ENCODE measurements at regions not wholly inside any gene's neighbourhood (a gene's known extent, or its start where the extent isn't known, plus 50 kb on each side); places are given as distances from the start of the nearest gene placed in this dataset.
"Not testable (repeated sequence)": the region's sequence is repeated elsewhere in the genome, so short reads cannot be mapped to it uniquely, and the experiment has no call there.

- H3K9me3 ChIP-seq (ENCODE audit: control insufficient read depth, low read length), result no peaks in the 10 kb centered on the region
- intact Hi-C loops (cut with DNase I), result no loop called here
Measured at GRCh38 chr15:94857466-94857865, 626.1 kb downstream of the MCTP2 start.

DNA sequence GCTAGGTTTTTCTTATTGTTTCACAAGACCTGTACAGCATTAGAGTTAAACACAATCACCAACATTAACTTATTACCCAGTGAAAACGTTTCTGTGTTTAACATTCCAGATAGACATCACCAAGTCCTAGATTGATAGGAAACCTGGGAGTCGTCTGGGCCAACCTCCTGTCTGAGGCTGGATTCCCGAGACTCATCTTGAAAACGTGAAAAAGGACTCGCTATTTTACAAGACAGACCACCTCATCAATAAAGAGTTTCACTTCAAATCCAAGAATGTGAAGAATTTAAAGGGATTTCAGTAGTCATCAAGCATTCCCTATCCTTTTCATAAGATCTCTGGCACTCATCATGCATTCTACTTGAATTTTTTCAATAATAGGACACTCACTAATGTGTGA, 626.6 kb downstream of the MCTP2 start:
- H3K27ac ChIP-seq (ENCODE audit: low read depth in 1 of 2, low read length in 2 of 2), result no peak overlapping the region
- ATAC-seq (ENCODE audit: low FRiP score) (no peak), DNase-seq (no peak)
- H3K36me3 ChIP-seq (ENCODE audit: control insufficient read depth in 1 of 2, insufficient read depth in 2 of 2, low read length in 1 of 2), result no peaks in the 10 kb centered on the region
- WGBS, 2 donors, result 30 to 52% methylated on average over 5 of the region's 5 CpGs
- H3K27me3 ChIP-seq (ENCODE audit: control insufficient read depth in 1 of 2, insufficient read depth in 2 of 2, low read length in 1 of 2), result no peaks in the 10 kb centered on the region
- no peaks in the 10 kb centered on the region for H3K9me3 ChIP-seq (ENCODE audit: control insufficient read depth, low read length)
- intact Hi-C loops (cut with DNase I), result no loop called here
- H3K4me1 ChIP-seq (ENCODE audit: control insufficient read depth in 1 of 2, insufficient read depth in 2 of 2, low read length in 2 of 2), result no peaks in the 10 kb centered on the region
- no peak overlapping the region for H3K4me3 ChIP-seq (ENCODE audit: low read length in 2 of 2)

More at GRCh38 chr15:94857466-94857865, 626.1 kb downstream of the MCTP2 start:
- 87 to 99% methylated on average over 4 of the region's 4 CpGs for WGBS, 2 donors
- DNase-seq (no peak), ATAC-seq (ENCODE audit: low FRiP score) (no peak)
- no peak overlapping the region for H3K27ac ChIP-seq (ENCODE audit: low read depth in 1 of 2, low read length in 2 of 2)
- H3K27me3 ChIP-seq (ENCODE audit: control insufficient read depth in 1 of 2, insufficient read depth in 2 of 2, low read length in 1 of 2), result no peaks in the 10 kb centered on the region
- no peaks in the 10 kb centered on the region for H3K4me1 ChIP-seq (ENCODE audit: control insufficient read depth in 1 of 2, insufficient read depth in 2 of 2, low read length in 2 of 2)
- no peak overlapping the region for H3K4me3 ChIP-seq (ENCODE audit: low read length in 2 of 2)
- no peaks in the 10 kb centered on the region for H3K36me3 ChIP-seq (ENCODE audit: control insufficient read depth in 1 of 2, insufficient read depth in 2 of 2, low read length in 1 of 2)

DNA sequence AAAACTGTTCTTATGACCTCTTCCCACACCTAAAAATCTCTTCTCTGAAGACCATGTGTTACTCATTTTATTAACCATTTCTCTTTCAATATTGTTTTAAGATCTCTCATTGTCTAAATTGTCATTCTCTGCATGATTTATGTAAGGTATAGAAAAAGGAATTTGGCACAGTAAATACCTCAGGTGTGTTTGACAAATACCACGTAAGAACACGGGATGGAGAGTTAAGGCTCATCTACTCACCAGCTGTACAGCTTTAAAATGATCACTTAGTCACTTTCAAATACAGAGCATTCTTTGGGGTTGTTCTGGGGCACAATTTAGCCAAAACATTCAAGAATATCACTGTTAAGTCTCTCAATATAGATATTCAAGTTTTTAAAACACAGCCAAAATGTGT, 627.1 kb downstream of the MCTP2 start:
- intact Hi-C loops (cut with DNase I), result no loop called here
- no peak overlapping the region for H3K4me3 ChIP-seq (ENCODE audit: low read length in 2 of 2)
- 51 to 65% methylated on average over 2 of the region's 2 CpGs for WGBS, 2 donors

GRCh38 chr15:94858920-94859319, 627.6 kb downstream of the MCTP2 start:
- no peaks in the 10 kb centered on the region for H3K27me3 ChIP-seq (ENCODE audit: control insufficient read depth in 1 of 2, insufficient read depth in 2 of 2, low read length in 1 of 2)
- no peaks in the 10 kb centered on the region for H3K36me3 ChIP-seq (ENCODE audit: control insufficient read depth in 1 of 2, insufficient read depth in 2 of 2, low read length in 1 of 2)
- no peak overlapping the region for H3K27ac ChIP-seq (ENCODE audit: low read depth in 1 of 2, low read length in 2 of 2)
- ATAC-seq (ENCODE audit: low FRiP score) (no peak), DNase-seq (no peak)
- no peaks in the 10 kb centered on the region for H3K9me3 ChIP-seq (ENCODE audit: control insufficient read depth, low read length)
- intact Hi-C loops (cut with DNase I), result no loop called here
- H3K4me3 ChIP-seq (ENCODE audit: low read length in 2 of 2), result no peak overlapping the region
- no peaks in the 10 kb centered on the region for H3K4me1 ChIP-seq (ENCODE audit: control insufficient read depth in 1 of 2, insufficient read depth in 2 of 2, low read length in 2 of 2)

More for the DNA sequence above, 627.1 kb downstream of the MCTP2 start:
- DNase-seq (no peak), ATAC-seq (ENCODE audit: low FRiP score) (no peak)
- no peaks in the 10 kb centered on the region for H3K36me3 ChIP-seq (ENCODE audit: control insufficient read depth in 1 of 2, insufficient read depth in 2 of 2, low read length in 1 of 2)
- no peak overlapping the region for H3K27ac ChIP-seq (ENCODE audit: low read depth in 1 of 2, low read length in 2 of 2)
- no peaks in the 10 kb centered on the region for H3K9me3 ChIP-seq (ENCODE audit: control insufficient read depth, low read length)
- H3K27me3 ChIP-seq (ENCODE audit: control insufficient read depth in 1 of 2, insufficient read depth in 2 of 2, low read length in 1 of 2), result no peaks in the 10 kb centered on the region
- H3K4me1 ChIP-seq (ENCODE audit: control insufficient read depth in 1 of 2, insufficient read depth in 2 of 2, low read length in 2 of 2), result no peaks in the 10 kb centered on the region

DNA sequence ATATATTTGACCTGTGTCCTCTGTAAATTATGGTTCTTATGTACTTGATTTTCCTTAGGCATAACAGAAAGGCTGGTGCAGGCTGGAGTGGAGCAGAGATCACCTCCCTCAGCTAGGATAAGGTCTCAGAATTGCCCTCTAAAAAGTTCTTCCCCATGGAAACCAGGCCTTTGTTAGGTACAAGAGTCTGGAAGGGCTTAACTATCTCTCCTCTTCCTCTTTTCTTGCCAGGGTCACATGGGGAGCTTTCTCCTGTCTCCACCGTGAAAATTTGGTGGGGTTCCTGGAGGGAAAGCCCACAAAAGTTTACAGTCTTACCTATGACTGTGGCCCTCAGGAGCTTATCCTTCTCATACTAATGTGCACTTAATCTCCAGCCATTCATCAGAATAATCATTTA, 633.2 kb downstream of the MCTP2 start:
- DNase-seq, result no peak
- no peaks in the 10 kb centered on the region for H3K4me1 ChIP-seq (ENCODE audit: control insufficient read depth in 1 of 2, insufficient read depth in 2 of 2, low read length in 2 of 2)
- no peaks in the 10 kb centered on the region for H3K9me3 ChIP-seq (ENCODE audit: control insufficient read depth, low read length)
- no peak overlapping the region for H3K4me3 ChIP-seq (ENCODE audit: low read length in 2 of 2)
- 76 to 85% methylated on average over 1 of the region's 1 CpG for whole genome bisulfite sequencing, 2 donors
- H3K27me3 ChIP-seq (ENCODE audit: control insufficient read depth in 1 of 2, insufficient read depth in 2 of 2, low read length in 1 of 2), result peaks cover 0 to 1% of the 10 kb centered on the region in 2 donors
- intact Hi-C loops (cut with DNase I), result no loop called here
- no peak overlapping the region for H3K27ac ChIP-seq (ENCODE audit: low read depth in 1 of 2, low read length in 2 of 2)
- H3K36me3 ChIP-seq (ENCODE audit: control insufficient read depth in 1 of 2, insufficient read depth in 2 of 2, low read length in 1 of 2), result no peaks in the 10 kb centered on the region
- no peak for ATAC-seq (ENCODE audit: low FRiP score)

DNA sequence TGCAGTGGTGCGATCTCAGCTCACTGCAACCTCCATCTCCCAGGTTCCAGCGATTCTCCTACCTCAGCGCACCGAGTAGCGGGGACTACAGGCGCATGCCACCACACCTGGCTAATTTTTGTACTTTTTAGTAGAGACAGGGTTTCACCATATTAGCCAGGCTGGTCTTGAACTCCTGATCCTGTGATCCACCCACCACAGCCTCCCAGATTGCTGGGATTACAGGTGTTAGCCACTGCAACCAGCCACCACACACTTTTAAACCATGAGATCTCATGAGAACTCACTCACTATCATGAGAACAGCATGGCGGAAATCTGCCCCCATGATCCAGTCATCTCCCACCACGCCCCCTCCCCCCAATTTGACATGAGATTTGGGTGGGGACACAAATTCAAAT, 636.9 kb downstream of the MCTP2 start:
- H3K27me3 ChIP-seq (ENCODE audit: control insufficient read depth in 1 of 2, insufficient read depth in 2 of 2, low read length in 1 of 2); intact Hi-C loops (cut with DNase I); ATAC-seq (ENCODE audit: low FRiP score); DNase-seq; H3K36me3 ChIP-seq (ENCODE audit: control insufficient read depth in 1 of 2, insufficient read depth in 2 of 2, low read length in 1 of 2); H3K4me1 ChIP-seq (ENCODE audit: control insufficient read depth in 1 of 2, insufficient read depth in 2 of 2, low read length in 2 of 2); H3K27ac ChIP-seq (ENCODE audit: low read depth in 1 of 2, low read length in 2 of 2); H3K4me3 ChIP-seq (ENCODE audit: low read length in 2 of 2); H3K9me3 ChIP-seq (ENCODE audit: control insufficient read depth, low read length): not testable (repeated sequence)
- WGBS, 2 donors, result 85 to 90% methylated on average over 8 of the region's 8 CpGs

GRCh38 chr15:94875550-94875949, 644.2 kb downstream of the MCTP2 start:
- DNase-seq (no peak), ATAC-seq (ENCODE audit: low FRiP score) (no peak)
- intact Hi-C loops (cut with DNase I), result no loop called here
- no peaks in the 10 kb centered on the region for H3K27me3 ChIP-seq (ENCODE audit: control insufficient read depth in 1 of 2, insufficient read depth in 2 of 2, low read length in 1 of 2)
- no peak overlapping the region for H3K4me3 ChIP-seq (ENCODE audit: low read length in 2 of 2)
- H3K36me3 ChIP-seq (ENCODE audit: control insufficient read depth in 1 of 2, insufficient read depth in 2 of 2, low read length in 1 of 2), result no peaks in the 10 kb centered on the region
- H3K9me3 ChIP-seq (ENCODE audit: control insufficient read depth, low read length), result no peaks in the 10 kb centered on the region
- H3K27ac ChIP-seq (ENCODE audit: low read depth in 1 of 2, low read length in 2 of 2), result no peak overlapping the region
- no peaks in the 10 kb centered on the region for H3K4me1 ChIP-seq (ENCODE audit: control insufficient read depth in 1 of 2, insufficient read depth in 2 of 2, low read length in 2 of 2)
- WGBS, 2 donors, result 93 to 96% methylated on average over 2 of the region's 2 CpGs

GRCh38 chr15:94877833-94878232, 646.5 kb downstream of the MCTP2 start:
- no peak for ATAC-seq (ENCODE audit: low FRiP score)
- no peak for DNase-seq
- intact Hi-C loops (cut with DNase I), result no loop called here
- Histone ChIP-seq H3K36me3 (ENCODE audit: control insufficient read depth in 1 of 2, insufficient read depth in 2 of 2, low read length in 1 of 2) (no peaks in the 10 kb centered on the region), H3K27me3 (ENCODE audit: control insufficient read depth in 1 of 2, insufficient read depth in 2 of 2, low read length in 1 of 2) (no peaks in the 10 kb centered on the region), H3K4me3 (ENCODE audit: low read length in 2 of 2) (no peak overlapping the region), H3K4me1 (ENCODE audit: control insufficient read depth in 1 of 2, insufficient read depth in 2 of 2, low read length in 2 of 2) (no peaks in the 10 kb centered on the region), H3K9me3 (ENCODE audit: control insufficient read depth, low read length) (no peaks in the 10 kb centered on the region), H3K27ac (ENCODE audit: low read depth in 1 of 2, low read length in 2 of 2) (no peak overlapping the region)
- 56 to 75% methylated on average over 2 of the region's 2 CpGs for WGBS, 2 donors

DNA sequence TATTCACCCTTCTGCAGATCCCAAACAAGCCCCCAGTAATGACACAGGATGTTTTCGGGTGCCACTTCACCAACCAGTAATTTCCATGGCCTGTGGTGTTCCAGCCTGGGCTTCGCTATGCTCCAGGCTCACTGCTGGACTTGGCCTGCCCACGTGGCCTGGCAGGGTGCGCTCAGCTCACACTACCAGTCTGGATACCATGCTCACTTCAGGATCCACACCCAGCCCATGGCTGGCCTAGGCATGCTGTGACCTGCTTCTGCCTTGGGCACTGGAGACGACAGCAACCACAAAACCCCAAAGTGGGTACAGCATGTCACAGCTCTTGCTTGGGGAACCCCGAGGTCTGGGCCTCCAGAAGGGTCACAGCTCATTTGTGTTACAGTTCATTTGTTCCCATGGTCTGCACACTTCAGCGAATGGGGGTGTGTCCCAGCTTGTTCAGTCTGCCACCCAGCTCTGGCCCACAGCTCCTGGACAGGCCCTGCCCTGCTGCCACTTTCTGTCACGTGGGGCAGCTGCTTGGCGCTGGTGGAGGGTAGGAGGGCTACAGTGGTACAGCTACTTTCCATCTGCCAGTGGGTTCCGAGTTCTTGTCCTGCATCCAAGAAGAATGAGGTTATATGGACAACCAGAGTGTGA, 650.8 kb downstream of the MCTP2 start:
- no peak overlapping the region for H3K27ac ChIP-seq (ENCODE audit: low read depth in 1 of 2, low read length in 2 of 2)
- H3K36me3 ChIP-seq (ENCODE audit: control insufficient read depth in 1 of 2, insufficient read depth in 2 of 2, low read length in 1 of 2), result no peaks in the 10 kb centered on the region
- intact Hi-C loops (cut with DNase I), result no loop called here
- H3K4me3 ChIP-seq (ENCODE audit: low read length in 2 of 2), result no peak overlapping the region
- ATAC-seq (ENCODE audit: low FRiP score) (no peak), DNase-seq (no peak)
- 88 to 89% methylated on average over 10 of the region's 10 CpGs for WGBS, 2 donors
- H3K4me1 ChIP-seq (ENCODE audit: control insufficient read depth in 1 of 2, insufficient read depth in 2 of 2, low read length in 2 of 2), result no peaks in the 10 kb centered on the region
- H3K9me3 ChIP-seq (ENCODE audit: control insufficient read depth, low read length), result no peaks in the 10 kb centered on the region
- no peaks in the 10 kb centered on the region for H3K27me3 ChIP-seq (ENCODE audit: control insufficient read depth in 1 of 2, insufficient read depth in 2 of 2, low read length in 1 of 2)

Measured in aorta (tissue), 5 donors.